ENCODE measurements at regions not wholly inside any gene's neighbourhood (a gene's known extent, or its start where the extent isn't known, plus 50 kb on each side); places are given as distances from the start of the nearest gene placed in this dataset.
A peak's percentile ranks its signal among the peaks of the same experiment; 100 is the strongest.

DNA sequence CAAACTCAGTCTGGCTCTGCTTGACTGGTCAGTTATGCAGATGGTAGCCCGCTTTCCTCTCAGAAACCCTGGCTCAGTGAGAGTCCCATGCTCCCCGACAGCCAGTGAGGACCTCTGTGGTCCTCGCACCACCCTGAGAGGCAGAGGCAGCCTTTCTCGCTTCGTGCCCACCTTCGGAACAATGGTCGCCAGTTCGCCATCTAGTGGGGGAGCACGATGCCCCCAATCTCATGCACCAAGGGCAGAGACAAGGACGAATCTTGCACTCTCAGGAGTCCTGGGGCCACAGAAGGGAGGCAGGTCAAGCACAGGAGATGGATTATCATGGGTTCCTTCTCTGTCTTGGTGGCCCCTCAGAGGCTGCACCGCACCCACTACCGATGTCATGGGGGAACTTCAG lies 75.2 kb downstream of the RHCG start:
- no peak for DNase-seq

DNA sequence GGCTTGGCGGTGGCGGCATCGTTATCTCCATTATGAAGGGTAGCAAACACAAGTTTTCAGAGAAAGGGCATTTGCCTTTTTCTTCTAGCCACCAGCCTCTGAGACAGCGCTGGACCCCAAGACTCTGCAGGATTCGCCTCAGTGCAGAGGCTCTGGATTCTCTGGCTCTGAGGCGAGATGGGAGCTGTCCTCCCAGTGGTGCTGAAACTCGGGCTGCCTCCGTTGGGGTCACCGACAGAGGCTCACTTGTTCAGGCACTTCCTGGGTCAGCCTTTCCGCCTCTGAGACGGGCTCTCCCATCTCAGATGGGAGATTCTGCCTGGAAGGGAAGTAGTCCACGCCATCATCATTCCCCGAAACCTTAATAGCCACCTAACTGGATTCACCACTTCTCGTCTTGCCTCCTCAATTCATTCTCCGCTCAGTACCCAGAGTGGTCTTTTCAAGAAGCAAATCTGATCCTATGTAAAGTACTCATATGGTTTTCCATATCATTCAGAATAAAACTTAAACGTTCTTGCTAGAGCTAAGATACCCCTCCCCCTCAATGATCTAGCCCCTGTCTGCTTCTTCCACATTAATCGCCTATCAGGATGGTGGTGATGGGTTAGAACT lies 76.9 kb downstream of the RHCG start:
- no peak for DNase-seq

DNA sequence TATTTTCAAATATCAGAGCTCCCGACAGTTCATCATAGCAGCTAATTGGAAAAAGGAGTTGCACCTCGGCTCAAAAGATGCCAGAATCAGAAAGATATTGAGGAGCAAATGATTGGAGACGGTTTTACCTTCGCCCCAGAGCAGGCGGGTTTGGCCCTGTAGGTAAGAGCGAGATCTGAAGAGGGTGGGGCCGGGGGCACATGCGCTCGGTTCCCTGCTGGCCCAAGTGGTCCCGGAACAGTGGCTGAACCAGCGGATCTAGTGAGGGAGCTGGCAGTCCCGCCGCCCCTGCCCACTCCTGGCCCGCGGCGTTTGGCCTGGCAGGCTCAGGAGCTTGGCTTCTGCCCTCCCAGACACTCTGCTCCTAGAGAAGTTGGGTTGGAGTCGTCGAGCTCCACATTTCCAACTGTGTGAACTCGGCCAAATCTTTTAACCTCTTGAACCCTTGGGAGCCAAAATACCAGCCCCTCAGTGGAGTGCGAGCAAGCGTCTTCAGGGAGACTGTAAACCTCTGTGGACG lies 79.1 kb downstream of the RHCG start:
- no peak for DNase-seq

DNA sequence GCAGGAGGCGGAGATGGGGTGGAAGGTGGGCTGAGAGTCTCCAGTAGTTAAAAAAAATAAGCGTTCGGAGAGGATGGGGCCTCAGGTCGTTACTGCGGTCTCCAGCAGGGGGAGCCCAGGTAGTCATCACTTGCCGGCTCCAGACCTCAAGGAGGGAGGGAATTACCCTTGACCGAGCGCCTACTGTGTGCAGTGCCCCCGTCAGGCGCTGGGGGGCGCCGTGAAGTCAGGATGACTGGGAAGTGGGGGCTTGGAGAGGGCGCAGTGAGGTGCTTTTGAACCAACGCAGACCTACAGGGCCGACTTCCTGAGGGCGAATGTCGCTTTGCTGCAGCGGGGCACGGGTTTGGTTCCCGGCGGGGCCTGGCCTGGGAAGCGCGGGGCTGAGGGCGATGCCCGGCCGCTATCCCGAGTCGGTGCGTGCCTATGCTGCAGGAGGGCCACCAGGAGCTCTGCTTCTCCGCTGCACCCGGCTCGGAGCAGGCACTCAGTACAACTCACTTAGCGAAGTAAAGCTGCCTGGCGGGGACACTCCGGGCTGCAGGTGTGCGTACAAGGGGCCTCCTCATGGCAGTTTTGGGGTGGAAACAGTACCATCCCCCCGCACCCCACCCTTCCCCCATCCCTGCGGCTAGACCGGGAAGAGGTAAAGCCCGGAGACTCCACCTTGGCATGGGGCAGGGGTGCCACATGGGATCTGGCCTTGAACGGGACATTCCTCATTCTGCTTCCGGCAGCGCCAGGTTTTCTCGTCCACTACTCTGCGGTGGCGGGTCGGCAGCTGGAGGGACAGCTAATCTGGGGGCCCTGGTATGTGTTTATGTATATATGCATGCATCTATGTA lies 79.8 kb downstream of the RHCG start:
- peak; percentile 71 for DNase-seq

DNA sequence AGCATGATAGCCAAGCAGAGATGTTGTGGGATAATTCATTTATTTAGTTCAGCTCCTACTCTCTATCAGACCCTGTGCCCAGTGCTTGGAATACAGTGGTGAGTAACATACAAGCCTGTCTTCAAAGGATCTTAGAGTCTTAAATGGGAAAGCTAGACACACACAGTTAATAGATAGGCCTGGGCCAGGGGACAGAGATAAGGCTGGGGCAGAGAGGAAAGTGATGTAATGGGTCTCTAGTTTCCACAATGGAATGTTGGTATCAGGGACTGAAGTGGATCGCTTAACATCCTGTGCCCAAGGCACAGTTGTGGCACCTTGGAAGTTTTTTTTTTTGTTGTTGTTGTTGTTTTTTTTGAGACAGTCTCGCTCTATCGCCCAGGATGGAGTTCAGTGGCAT lies 79.9 kb upstream of the POLG start:
- DNase-seq, result no peak

DNA sequence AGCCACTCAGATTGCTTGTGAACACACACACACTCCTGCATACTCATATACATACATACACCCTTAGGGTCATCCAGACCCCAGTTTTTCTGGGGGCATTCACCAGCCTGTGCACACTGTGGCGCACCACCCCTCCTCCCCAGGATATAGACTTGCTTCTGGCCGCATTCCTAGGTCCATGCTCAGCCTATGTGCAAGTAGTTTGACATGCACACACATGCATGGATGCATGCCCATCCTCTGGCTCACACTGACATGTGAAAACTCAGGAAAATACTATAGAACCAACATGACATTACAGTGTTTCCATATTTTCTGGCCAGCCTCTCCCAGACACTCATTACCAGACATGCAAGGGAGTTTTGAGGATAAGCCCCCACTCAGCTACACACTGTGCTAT lies 79.3 kb upstream of the POLG start:
- DNase-seq, result no peak

DNA sequence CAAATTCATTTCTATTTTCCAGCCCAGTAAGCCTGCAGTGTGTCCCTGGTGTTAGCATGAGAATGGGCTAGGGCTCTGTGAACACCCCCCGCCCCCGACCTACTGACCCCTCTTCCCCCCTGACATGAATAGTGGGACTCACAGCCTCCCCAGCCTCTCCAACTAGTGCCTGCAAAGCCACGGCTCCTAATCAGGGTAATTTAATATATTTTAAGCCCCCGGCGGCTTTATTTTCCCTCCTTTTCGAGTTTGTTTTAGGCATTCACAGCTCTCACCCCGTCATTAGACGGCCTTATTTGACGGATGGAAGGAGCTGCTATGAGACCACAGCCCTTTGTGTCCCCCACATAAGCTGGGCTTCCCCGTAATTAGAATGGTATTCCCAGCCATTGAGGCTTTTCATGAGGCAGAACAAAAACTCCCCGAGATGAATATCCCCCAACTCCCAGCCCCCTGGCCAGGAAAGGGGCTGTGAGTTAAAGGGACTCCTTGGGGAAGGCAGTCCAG lies 78.3 kb upstream of the POLG start:
- DNase-seq, result no peak

DNA sequence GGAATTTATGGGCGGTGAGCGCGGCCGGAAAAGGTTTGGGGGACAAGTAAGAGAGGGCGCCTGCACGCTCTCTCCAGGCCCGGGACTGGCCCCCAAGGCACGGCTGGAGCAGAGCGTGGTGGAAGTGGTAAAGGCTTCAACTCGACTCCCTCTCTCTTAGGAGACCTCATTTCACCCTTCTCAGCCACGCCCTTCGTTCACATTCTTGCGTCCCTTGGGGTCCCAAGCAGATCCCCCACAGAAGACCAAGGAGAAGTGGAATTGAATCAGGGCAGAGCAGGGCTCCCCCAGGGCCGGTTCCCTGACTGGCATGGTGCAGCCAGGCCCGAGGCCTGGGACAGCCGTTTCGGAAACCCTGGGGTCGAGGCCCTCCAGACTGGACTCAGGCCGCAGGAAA lies 75.4 kb upstream of the POLG start:
- DNase-seq, result no peak

DNA sequence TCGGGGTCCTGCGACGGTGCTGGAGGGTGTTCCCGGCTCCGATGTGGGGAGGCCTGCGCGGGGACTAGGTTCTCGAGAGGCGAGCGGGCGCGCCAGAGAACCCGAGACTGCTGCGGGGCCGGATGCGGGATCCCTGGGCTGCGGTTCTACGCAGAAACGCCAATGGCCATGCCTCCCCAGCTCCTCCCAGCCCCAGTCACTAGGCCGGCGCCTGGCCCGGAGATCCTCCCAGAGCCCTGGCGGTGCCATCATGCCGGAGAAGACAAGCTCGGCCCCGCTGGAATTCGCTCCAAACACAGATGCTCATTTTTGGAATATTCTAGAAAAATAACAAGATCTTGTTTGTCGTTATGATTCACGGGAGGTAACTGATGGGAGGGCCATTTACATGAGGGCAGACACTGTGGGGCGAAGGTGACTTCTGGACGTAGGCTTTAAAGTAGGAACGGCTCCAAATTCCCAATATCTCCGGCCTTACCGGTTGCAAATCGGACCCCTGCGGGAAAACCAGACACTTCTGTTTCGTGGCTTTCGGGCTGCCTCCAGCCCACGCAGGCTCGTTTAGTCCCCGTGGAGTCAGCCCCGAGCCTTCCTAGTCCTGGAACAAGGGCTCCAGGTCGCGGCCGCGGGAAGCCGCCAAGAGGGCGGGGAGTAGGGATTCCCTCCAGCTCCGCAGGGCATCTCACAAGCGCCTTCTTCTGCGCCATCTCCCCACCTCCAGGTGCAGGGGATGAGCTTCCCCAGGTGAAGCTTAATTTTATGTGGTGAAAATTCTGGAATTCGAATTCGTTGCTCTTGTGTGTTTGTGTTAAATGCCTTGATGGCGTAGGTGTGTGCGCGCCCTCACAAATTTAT lies 74.8 kb upstream of the POLG start:
- no peak for DNase-seq

DNA sequence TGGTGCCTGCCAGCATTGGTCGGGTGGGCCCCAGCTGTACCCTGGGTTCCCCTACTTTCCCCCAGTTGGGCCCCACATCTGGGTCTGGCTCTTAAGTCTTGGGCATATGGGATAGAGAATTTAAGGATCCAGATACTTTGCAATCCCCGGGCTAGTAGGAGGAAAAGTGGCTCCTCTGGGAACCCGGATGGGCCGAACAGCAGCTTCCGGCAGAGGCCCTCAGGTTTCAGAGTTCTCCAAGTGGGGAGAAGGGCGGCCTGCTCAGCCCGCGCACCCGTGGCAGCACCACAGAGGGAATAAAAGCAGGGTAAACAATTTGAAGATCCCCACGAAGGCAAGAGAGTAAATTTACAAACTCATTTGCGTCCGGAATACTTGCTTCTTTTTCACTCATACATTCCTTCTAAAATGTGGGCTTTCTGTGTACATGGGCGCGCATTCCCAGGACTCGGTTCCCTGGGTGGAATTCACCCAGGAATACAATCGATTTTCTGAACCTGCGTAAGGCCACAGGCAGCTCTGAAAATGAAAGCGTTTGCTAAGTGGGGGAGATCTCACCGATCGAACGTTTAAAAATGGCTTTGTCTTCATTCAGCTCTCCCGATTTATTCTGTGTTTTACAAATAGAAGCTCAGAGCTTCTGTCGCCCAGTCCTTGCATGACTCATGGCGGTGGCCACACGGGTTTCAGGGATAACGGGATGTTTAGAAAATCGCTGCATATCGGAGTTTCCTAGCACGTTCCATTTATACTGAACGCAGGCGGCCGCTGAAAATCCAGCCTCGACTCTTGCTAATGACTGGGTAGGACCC lies 74.0 kb upstream of the POLG start:
- no peak for DNase-seq

DNA sequence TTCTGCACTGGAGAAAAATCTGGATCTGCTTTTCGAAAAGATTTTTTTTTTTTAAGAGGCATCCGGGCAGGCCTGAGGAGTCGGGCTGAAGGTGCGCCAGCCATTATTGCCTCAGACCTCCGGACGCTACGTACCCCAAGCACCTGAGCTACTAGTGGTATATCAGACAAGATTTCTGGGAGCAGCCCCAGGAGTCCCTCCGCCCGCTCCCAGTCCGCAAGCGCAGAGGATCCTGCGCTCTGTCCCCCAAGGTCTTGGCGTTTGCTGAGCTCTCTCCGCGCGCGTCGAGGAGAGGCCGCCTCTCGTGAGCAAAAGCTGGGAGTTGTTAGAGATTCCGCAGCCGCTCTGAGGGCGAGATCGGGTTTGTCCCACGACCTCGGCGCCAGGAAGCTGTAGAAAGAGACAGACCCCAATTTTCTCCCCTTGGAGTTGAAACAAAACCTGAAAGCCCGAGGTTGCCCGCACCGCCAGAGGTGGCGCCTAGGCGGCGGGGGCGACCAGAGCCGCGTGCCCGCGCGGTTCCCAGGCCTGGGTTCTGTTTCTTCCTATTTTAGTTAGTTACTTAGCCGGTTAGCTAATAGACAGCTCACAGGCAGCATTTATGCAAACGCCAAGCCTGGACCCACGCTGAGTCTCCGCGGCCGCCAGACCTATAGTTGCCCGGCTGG lies 72.5 kb upstream of the POLG start:
- DNase-seq, result no peak

DNA sequence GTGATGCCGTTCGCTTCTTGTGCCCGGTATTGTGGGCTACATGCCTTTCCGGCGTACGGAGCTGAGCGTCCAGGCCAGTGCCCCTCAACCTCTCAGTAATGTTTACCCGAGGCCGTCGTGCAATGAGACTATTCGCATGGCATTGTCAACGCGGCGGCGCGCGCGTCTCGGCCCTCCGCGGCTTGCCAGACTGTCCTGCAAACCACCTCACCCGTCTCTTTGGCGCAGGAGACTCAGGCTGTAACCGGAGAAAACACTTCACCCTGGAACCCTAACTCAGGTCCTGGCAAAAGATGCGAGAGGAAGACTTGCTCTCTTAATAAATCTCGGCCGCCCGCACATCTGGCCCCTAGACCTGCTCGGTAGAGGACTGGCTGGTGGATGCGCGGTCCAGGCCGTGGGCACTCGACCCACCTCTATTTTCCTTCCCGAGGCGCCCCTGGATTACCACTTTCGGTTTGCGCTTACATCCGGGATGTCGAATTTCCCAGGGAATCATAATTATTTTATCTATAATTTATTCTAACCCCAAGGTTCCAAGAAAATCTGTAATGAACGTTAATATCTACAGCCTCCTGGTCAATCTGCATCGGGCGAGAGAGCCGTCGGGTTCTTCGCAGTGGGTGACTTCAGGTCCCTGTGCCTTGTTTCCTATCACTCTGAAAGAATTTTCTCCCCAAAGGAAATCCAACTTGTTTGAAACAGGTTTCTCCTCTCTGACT lies 71.8 kb upstream of the POLG start:
- DNase-seq, result no peak

DNA sequence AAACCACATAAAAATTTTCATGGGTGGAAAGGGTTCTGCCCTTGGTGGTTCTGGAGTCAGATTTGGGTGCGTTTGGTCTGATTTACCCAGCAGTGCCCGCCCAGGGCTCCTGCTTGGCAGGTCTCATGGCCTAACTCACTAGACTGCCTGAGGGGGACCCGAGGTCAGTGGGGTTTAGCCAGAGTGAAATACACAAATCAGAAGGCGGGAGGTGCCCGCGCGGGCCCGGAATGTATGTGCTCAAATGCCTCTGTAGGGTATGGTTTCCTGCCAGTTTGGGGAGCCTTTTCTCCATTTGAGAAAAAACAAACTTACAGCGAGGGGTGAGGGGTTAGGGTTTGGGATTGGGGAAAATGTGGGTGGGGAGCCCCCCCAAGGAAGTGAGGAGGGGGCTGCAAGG lies 70.9 kb upstream of the POLG start:
- DNase-seq, result no peak

DNA sequence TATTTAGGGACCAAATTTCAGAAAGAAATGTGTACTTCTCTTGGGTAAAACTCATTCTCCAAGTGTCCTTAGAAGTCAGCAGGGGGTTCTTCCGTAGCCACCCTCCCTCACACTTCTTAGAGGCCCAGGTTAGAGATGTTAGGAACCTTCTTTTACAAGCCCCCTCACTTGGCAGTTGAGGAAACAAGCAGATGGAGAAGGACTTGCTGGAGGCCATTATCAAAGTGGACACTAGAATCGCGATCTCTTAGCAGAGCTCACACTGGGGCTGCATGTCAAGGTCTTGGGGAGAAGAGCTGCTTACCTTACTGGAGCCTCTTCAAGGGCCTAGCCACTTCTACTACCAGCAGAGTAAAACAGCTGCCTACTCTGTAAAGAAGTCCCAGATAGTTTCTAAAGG lies 69.4 kb upstream of the POLG start:
- no peak for DNase-seq

DNA sequence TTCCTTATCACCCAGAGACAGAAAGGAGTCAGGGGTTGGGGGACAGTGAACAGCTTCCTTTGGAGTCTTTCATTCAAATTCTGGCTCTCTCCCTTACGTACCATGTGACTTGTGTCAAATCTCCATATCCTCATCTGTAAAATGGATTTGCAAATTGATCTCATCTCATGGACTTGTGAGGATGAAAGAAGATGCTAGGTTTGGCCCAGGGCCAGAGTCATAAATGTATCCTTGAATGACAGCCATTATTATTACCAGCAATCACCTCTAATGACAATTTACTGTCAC lies 67.8 kb upstream of the POLG start:
- DNase-seq, result no peak

DNA sequence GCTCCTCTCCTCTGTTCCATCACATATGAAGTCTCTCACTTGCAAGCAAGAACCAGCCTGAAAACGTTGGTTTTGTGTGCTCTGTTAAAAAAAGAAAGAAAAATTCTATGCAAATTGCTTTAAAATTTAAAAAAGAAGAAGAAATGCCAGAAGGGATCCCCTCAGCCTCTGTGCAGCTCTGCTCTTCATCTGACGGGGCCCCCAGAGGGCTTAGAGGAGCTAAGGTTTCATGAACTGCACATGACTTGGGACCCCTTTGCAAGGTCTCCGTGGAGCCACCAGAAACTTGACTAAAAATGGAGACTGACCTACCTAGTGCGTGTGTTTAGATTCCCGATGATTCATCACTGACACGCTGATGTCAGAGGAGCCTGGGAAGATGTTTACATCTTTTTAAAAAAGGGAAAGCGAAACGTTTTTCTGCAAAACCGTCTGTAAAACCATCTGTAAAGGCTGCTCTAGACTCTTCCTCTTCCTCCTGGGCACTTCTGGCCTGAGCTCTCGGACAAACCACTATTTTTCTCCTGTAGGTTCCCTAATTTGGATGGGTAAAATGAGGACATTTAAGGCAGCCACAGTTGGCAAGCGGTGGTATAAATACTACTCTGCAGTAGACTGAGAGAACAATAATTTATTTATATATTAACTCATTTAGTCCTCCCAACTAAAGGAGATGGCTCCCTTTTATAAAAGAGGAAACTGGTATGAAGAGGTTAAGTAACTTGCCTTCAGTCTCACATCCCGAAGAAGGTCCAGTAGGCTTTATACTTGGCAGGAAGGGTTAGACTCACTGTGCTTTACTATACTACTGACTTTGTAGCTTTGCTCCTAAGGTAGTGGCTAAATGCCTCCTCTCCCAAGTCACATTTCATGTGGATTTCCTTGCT lies 67.2 kb upstream of the POLG start:
- DNase-seq, result no peak

DNA sequence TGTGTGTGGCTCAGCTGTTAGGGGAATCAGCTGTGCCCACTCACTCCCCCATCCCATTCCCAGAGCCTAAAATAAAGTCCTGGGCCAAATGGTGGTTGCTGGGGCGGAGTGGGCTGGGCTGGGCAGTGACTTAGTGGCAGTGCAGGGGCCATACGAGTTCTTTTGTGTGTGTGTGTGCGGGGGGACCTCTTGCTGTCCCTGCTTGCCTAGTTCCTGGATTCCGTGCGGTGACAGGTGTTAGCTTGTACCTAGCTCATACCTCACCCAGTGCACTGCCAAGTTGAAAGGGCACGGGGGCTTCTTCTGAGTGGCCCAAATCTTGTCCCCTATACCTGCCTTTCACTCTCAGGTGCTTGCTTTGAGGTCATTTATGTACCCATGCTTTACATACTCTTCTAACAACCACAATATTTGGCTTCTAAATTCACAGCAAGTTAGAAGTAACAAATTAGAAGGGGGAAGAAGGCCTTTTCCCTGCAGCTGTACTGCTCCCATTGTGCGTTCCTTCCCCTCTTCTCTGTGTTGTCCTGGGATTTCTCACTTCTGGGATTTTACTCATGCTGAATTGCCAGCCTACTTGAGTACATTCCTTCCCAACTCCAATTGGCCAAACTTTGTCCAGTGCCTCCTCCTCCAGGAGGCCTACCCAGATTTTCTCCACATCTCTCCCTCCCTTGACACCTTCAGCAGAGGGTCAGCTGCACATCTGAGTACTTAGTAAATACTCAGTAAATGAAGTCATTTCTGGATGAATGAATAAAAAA lies 66.3 kb upstream of the POLG start:
- no peak for DNase-seq

DNA sequence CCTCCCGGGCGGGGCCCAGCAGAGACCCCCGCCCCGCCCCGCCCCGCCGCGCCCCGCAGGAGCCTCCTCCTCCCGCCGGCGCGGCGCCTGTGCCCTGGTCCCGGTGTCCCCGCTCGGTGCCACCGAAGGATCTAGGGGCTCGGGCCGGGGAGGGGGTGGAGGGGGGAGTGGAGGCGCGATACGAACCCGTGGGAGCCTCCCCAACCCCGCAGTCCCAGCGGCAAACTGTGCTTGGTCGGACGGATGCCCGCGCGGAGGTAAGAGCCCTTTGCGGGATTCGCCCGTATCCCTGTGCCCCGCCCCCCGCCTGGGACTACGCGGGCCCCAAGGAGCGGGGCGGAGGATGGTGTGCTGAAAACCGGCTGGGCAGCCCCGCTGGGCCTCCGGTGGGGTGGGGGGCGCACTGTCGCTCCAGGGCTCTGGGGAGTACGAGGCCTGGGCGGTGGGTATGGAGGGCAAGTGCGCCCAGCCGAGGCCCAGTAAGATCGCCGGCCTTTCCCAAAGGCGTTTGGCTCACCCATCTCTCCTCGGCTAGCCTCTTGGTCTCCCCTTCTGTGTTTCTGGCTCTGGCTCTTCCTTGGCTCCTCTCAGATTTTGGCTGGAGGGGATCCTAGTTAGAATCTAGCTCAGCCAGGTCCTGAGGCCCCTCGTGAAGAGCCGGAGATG lies 65.6 kb upstream of the POLG start:
- DNase-seq, result no peak

All from SHP77 treated with DMSO at 0.1 percent for 48 hours (cell line).